ENCODE measurements at regions not wholly inside any gene's neighbourhood (a gene's known extent, or its start where the extent isn't known, plus 50 kb on each side); places are given as distances from the start of the nearest gene placed in this dataset.

DNA sequence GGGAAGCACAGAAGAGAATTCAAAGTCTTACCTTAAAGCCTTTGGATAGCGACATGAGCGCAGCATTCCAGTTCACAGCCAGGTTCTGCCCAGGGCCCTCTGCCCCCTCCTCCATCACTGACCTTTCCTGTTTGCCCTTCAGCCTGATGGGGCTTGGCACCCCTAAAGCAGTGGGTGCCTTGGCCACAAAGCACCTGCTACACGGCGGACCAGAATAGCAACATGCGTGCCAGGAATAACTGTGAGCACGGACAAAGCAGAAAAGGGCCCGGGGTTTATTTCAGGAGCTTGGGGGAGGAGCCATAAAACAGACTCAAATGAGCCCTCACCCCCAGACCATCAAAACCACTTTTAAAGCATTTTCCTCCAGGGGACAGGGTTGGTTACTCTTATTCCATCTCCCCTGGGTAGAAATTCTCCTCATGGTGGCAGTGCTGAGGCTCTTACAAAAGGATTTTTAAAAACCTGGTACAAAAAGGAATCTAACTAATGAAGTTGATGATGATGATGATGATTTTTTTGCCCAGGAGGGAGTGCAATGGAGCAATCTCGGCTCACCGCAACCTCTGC is 135.4 kb downstream of the KLF13 start:
- no peaks in the 10 kb centered on the region for H3K79me2 ChIP-seq (ENCODE audit: low read length)
- H3K27me3 ChIP-seq (ENCODE audit: low read depth, low read length), result peaks cover 53% of the 10 kb centered on the region
- H3K4me2 ChIP-seq (ENCODE audit: low read length), result no peak overlapping the region
- no peaks in the 10 kb centered on the region for H3K36me3 ChIP-seq (replicated peaks; ENCODE audit: low read depth, low read length)
- no peak overlapping the region for H3K27ac ChIP-seq (ENCODE audit: low read length)
- TF ChIP-seq, protein P1, sequence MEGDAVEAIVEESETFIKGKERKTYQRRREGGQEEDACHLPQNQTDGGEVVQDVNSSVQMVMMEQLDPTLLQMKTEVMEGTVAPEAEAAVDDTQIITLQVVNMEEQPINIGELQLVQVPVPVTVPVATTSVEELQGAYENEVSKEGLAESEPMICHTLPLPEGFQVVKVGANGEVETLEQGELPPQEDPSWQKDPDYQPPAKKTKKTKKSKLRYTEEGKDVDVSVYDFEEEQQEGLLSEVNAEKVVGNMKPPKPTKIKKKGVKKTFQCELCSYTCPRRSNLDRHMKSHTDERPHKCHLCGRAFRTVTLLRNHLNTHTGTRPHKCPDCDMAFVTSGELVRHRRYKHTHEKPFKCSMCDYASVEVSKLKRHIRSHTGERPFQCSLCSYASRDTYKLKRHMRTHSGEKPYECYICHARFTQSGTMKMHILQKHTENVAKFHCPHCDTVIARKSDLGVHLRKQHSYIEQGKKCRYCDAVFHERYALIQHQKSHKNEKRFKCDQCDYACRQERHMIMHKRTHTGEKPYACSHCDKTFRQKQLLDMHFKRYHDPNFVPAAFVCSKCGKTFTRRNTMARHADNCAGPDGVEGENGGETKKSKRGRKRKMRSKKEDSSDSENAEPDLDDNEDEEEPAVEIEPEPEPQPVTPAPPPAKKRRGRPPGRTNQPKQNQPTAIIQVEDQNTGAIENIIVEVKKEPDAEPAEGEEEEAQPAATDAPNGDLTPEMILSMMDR (IDR thresholded peaks at IDR 0.05; ENCODE audit: low read depth, low read length), result peak; percentile 28
- no peak for TF ChIP-seq EZH2phosphoT487 (IDR thresholded peaks at IDR 0.05; ENCODE audit: low read depth)
- H4K20me1 ChIP-seq (ENCODE audit: insufficient read depth, low read length), result no peaks in the 10 kb centered on the region
- H3K4me1 ChIP-seq (ENCODE audit: low read length), result peaks cover 26% of the 10 kb centered on the region
- H3K4me3 ChIP-seq (ENCODE audit: low read length), result no peak overlapping the region
- H3K9me3 ChIP-seq (ENCODE audit: insufficient read depth, low read length), result no peaks in the 10 kb centered on the region; the same call in 1 of the 2 replicates
- no peak overlapping the region for H3K9ac ChIP-seq (ENCODE audit: low read length)
- no peak overlapping the region for H2AFZ ChIP-seq (ENCODE audit: low read depth, low read length)

DNA sequence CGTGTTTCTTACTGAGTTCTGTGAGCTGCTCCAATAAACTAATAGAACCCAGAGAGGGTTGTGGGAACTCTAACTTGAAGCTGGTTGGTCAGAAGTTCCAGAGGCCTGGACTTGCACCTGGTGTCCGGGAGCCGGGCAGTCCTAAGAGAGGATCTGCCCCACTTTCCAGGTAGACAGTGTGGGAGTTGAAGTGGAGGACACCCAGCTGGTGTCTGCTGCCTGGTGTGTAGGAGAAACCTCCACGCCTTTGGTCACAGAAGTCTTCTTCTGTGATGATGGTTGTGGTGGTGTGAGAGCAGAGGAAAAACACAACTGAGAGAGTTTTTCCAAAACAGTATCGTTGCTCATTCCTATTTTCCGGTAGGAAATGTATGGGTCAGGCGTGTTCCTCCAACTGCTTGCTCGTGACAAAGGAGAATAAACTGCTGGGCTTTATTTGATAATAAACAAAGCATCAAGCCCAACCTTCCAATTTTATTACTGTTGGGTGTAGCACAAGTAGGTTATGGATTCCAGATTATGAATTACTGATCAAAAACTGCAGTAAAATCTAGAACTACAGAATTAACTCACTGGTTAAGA is 137.0 kb downstream of the KLF13 start:
- Histone ChIP-seq H3K27me3 (ENCODE audit: low read depth, low read length) (peaks cover 40% of the 10 kb centered on the region), H3K9ac (ENCODE audit: low read length) (no peak overlapping the region), H3K36me3 (replicated peaks; ENCODE audit: low read depth, low read length) (no peaks in the 10 kb centered on the region), H2AFZ (ENCODE audit: low read depth, low read length) (no peak overlapping the region), H3K79me2 (ENCODE audit: low read length) (no peaks in the 10 kb centered on the region), H3K4me1 (ENCODE audit: low read length) (peaks cover 14% of the 10 kb centered on the region), H3K4me2 (ENCODE audit: low read length) (no peak overlapping the region), H4K20me1 (ENCODE audit: insufficient read depth, low read length) (no peaks in the 10 kb centered on the region), H3K27ac (ENCODE audit: low read length) (no peak overlapping the region), H3K4me3 (ENCODE audit: low read length) (no peak overlapping the region), H3K9me3 (ENCODE audit: insufficient read depth, low read length) (no peaks in the 10 kb centered on the region; the same call in 1 of the 2 replicates)
- TF ChIP-seq EZH2phosphoT487 (IDR thresholded peaks at IDR 0.05; ENCODE audit: low read depth), result no peak
- TF ChIP-seq, protein P1 (IDR thresholded peaks at IDR 0.05; ENCODE audit: low read depth, low read length), result no peak

DNA sequence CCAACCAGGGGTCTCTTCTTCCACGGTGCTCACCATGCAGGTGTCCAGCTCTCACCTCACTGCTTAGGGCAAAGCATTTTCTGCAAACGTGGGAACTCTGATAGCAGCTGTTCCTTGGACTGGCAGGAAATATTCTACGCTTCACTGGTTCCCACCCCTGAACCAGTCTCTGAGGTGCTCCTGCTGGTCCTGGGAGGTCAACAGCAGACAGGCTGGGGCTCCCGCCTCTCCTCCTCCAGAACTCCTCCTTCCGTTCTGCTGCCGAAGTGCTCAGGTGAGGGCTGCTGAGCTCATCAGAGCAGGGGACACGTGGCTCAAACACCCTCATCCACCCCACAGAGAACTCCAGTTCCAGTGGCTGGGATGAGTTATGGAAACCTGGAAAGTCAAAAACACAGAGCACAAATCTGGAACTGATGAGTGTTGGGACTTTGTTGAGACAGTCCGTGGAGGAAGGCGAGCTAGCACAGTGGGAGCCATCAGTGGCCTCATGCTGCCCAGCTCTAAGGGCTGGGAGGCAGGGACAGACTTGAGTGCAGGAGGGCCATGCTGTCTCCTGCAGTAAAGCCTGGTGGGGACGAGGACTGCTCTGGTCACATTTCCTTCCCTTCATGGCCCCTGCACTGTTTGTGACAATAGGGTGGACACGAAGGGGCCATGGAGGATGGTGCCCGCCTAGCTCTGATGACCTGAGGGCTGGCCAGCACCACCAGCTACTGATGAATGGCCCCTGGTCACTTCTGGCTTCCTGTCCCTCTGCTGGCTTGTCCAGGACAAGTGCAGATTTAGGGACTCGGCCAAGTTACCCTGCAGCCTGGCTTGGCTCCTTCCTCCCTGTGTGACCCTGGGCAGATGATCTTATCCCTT is 137.8 kb downstream of the KLF13 start:
- Histone ChIP-seq H2AFZ (ENCODE audit: low read depth, low read length) (no peak overlapping the region), H3K4me1 (ENCODE audit: low read length) (peaks cover 5% of the 10 kb centered on the region), H3K27me3 (ENCODE audit: low read depth, low read length) (peaks cover 37% of the 10 kb centered on the region), H3K4me3 (ENCODE audit: low read length) (no peak overlapping the region), H3K9me3 (ENCODE audit: insufficient read depth, low read length) (no peaks in the 10 kb centered on the region), H3K9ac (ENCODE audit: low read length) (no peak overlapping the region), H4K20me1 (ENCODE audit: insufficient read depth, low read length) (no peaks in the 10 kb centered on the region), H3K79me2 (ENCODE audit: low read length) (no peaks in the 10 kb centered on the region), H3K27ac (ENCODE audit: low read length) (no peak overlapping the region), H3K4me2 (ENCODE audit: low read length) (no peak overlapping the region), H3K36me3 (replicated peaks; ENCODE audit: low read depth, low read length) (no peaks in the 10 kb centered on the region)
- no peak for TF ChIP-seq EZH2phosphoT487 (IDR thresholded peaks at IDR 0.05; ENCODE audit: low read depth)
- TF ChIP-seq, protein P1 (IDR thresholded peaks at IDR 0.05; ENCODE audit: low read depth, low read length), result no peak
